Fibroblast of the aortic adventitia (primary cell): ENCODE measurements at regions not wholly inside any gene's neighbourhood (a gene's known extent, or its start where the extent isn't known, plus 50 kb on each side); places are given as distances from the start of the nearest gene placed in this dataset.

Experiments
- DNase-seq: peaks from one replicate; pipeline ENCODE4 v3.0.0-alpha.2; 2010; ENCODE audit warnings: low read depth
- H3K4me3 ChIP-seq: 2 replicates; pipeline ENCODE4 v1.5.1; 2011; ENCODE audit warnings: low read depth, mild to moderate bottlenecking, control low read depth, low read length, moderate library complexity
- TF ChIP-seq, protein P1 (sequence below): IDR thresholded peaks from 2 replicates; pipeline ENCODE4 v1.5.1; 2011; ENCODE audit warnings: mild to moderate bottlenecking, low read length, control low read depth, inconsistent platforms; ENCODE audit not compliant: insufficient read depth

GRCh38 chr2:15779381-15780041 lies 160.8 kb upstream of the MYCN start:
- H3K4me3 ChIP-seq = no peak overlapping the region
- TF ChIP-seq, protein P1, sequence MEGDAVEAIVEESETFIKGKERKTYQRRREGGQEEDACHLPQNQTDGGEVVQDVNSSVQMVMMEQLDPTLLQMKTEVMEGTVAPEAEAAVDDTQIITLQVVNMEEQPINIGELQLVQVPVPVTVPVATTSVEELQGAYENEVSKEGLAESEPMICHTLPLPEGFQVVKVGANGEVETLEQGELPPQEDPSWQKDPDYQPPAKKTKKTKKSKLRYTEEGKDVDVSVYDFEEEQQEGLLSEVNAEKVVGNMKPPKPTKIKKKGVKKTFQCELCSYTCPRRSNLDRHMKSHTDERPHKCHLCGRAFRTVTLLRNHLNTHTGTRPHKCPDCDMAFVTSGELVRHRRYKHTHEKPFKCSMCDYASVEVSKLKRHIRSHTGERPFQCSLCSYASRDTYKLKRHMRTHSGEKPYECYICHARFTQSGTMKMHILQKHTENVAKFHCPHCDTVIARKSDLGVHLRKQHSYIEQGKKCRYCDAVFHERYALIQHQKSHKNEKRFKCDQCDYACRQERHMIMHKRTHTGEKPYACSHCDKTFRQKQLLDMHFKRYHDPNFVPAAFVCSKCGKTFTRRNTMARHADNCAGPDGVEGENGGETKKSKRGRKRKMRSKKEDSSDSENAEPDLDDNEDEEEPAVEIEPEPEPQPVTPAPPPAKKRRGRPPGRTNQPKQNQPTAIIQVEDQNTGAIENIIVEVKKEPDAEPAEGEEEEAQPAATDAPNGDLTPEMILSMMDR = no peak
- DNase-seq = no peak

DNA sequence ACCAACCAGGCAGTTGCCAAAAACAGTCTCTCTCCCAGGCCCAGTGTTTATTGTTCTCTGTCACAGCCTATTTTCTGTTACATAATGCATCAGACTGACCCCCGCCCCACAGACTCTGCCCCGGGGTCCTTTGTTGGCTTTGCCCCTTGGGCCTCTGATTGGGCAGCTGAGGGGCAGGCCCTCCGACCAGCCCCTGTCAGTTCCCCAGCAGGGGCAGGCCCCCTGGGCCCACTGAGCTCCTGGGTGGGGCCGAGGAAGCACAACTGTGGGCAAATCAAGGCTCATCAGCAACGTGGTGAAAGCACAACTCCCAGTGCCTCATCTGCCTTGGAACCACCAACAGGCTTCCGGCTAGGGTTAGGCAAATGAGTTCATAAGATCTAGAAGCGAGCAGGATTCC lies 160.1 kb upstream of the MYCN start:
- DNase-seq = no peak
- no peak overlapping the region for H3K4me3 ChIP-seq
- TF ChIP-seq, protein P1 = no peak

GRCh38 chr2:15780912-15781574 lies 159.3 kb upstream of the MYCN start:
- TF ChIP-seq, protein P1 = no peak
- no peak overlapping the region for H3K4me3 ChIP-seq
- no peak for DNase-seq

DNA sequence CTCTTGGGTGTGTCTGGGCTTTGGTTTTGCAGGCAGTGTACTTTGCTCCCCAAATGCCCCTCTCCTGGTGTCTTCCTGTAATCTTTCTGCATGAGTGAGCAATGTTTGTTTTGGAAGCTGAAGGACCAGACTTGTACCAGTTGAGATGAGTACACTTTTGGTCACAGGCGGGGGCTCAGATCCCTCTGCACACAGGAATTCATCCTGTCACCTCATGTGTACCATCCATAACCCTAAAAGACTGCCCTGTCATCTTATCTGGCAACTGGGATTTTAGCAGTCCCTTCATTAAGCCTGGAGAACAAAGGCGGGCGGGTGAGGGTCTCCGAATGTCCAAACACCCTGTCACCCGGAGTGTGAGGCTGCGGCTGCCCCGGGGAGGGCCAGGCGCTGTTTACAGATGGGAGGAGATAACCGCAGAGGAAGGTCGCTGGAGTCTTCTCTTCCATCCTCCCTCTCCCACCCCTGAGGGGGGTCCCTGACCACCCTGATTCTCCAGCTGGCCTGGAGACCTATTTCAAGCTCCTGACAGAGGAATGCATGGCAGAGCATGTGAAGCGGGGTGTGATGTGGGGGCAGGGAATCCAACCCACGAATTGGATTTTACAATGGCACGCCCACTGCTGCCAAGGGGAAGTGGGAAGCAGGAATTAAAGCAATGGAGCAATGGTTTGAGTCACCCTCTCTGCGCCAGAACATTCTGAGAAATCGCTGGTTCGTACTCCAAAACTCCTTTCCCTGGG lies 158.2 kb upstream of the MYCN start:
- no peak for DNase-seq
- no peak overlapping the region for H3K4me3 ChIP-seq
- TF ChIP-seq, protein P1 = no peak

- TF ChIP-seq, protein P1 = no peak
- H3K4me3 ChIP-seq = no peak overlapping the region
- no peak for DNase-seq
Observed at GRCh38 chr2:15782769-15783294, 157.5 kb upstream of the MYCN start.

DNA sequence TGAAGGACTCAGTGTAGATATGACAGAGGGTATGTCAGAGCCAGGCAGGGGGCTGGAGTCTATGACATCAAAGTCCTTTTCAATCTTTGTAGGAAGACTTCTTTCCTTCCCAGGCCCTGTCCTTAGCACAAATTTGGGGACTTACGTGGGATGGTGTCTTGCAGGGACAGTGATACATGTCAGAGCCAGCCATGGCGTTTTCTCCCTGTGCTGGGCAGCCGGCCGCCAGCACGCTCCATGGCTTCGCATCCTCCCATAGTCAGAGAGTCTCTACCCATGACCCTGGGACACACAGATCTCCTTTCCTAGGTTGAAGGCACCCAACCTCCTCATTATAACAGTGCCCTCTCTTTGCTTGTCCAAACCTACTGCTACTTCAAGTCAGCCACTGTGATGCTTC lies 156.9 kb upstream of the MYCN start:
- no peak overlapping the region for H3K4me3 ChIP-seq
- TF ChIP-seq, protein P1 = no peak
- no peak for DNase-seq
